Neural cell (in vitro differentiated cells): ENCODE measurements at regions not wholly inside any gene's neighbourhood (a gene's known extent, or its start where the extent isn't known, plus 50 kb on each side); places are given as distances from the start of the nearest gene placed in this dataset.

Experiments used
- H2AFZ ChIP-seq: fragments of 200-600, 300-800 bp; sonication (generic), shearing (Covaris generic); 2 replicates; pipeline ENCODE4 v1.6.0; 2014; ENCODE audit warnings: low read depth, mild to moderate bottlenecking, antibody characterized with exemption, low read length, moderate library complexity
- H3F3A ChIP-seq: fragments of 200-600 bp; shearing (Covaris generic); 2 replicates; pipeline ENCODE4 v1.6.1; 2016; ENCODE audit warnings: mild to moderate bottlenecking, moderate library complexity, mixed read lengths, antibody characterized with exemption, low read length; ENCODE audit not compliant: insufficient read depth, poor library complexity, severe bottlenecking
- H3K27ac ChIP-seq: fragments of 200-600, 300-800 bp; sonication (generic), shearing (Covaris generic); 2 replicates; pipeline ENCODE4 v1.5.1; 2014; ENCODE audit warnings: mild to moderate bottlenecking, low read length, moderate library complexity
- H3K27me3 ChIP-seq: fragments of 300-800, 200-600 bp; sonication (generic), shearing (Covaris generic); 2 replicates; pipeline ENCODE4 v1.6.0; 2014; ENCODE audit warnings: mild to moderate bottlenecking, low read depth, low read length, moderate library complexity; ENCODE audit not compliant: insufficient read depth
- H3K36me3 ChIP-seq: fragments of 300-800, 200-600 bp; sonication (generic), shearing (Covaris generic); 2 replicates; pipeline ENCODE4 v1.5.1; 2014; ENCODE audit warnings: mild to moderate bottlenecking, antibody characterized with exemption, low read length, moderate library complexity; ENCODE audit not compliant: insufficient read depth
- H3K4me2 ChIP-seq: fragments of 300-800, 200-600 bp; sonication (generic), shearing (Covaris generic); 2 replicates; pipeline ENCODE4 v1.6.0; 2014; ENCODE audit warnings: mild to moderate bottlenecking, low read length
- H3K4me3 ChIP-seq: fragments of 300-800, 200-600 bp; sonication (generic), shearing (Covaris generic); 2 replicates; pipeline ENCODE4 v1.5.1; 2014; ENCODE audit warnings: mild to moderate bottlenecking, low read length, moderate library complexity
- H3K79me2 ChIP-seq: fragments of 200-600 bp; shearing (Covaris generic); replicated peaks from 2 replicates; pipeline ENCODE4 v1.6.0; 2014; ENCODE audit warnings: mild to moderate bottlenecking, low read length, moderate library complexity; ENCODE audit not compliant: insufficient read depth
- H3K9ac ChIP-seq: fragments of 300-800, 200-600 bp; sonication (generic), shearing (Covaris generic); 2 replicates; pipeline ENCODE4 v1.6.1; 2016; ENCODE audit warnings: mild to moderate bottlenecking, low read length, mixed read lengths
- H3K9me2 ChIP-seq: fragments of 200-600 bp; shearing (Covaris generic); 2 replicates; pipeline ENCODE4 v1.6.1; 2016; ENCODE audit warnings: mild to moderate bottlenecking, low read length, mixed read lengths; ENCODE audit not compliant: insufficient read depth
- H3K9me3 ChIP-seq: fragments of 200-600, 300-800 bp; sonication (generic), shearing (Covaris generic); 2 replicates; pipeline ENCODE4 v1.6.1; 2016; ENCODE audit warnings: mild to moderate bottlenecking, mixed run types, low read length, moderate library complexity, mixed read lengths
- H4K20me1 ChIP-seq: fragments of 200-600 bp; shearing (Covaris generic); 2 replicates; pipeline ENCODE4 v1.6.1; 2016; ENCODE audit warnings: mild to moderate bottlenecking, mixed run types; ENCODE audit not compliant: insufficient read depth
- EP300 ChIP-seq: fragments of 450-650 bp; conservative IDR thresholded peaks from 2 replicates; pipeline ENCODE4 v1.6.1; 2014; ENCODE audit warnings: antibody characterized with exemption, mild to moderate bottlenecking, moderate library complexity; ENCODE audit not compliant: poor library complexity, severe bottlenecking
- EZH2 ChIP-seq: fragments of 200-600, 300-800 bp; shearing (Covaris generic), sonication (generic); IDR thresholded peaks from 2 replicates; pipeline ENCODE4 v1.6.1; 2014; ENCODE audit warnings: antibody characterized with exemption, low read length, borderline replicate concordance, mild to moderate bottlenecking; ENCODE audit not compliant: insufficient read depth, poor library complexity, severe bottlenecking
- MXI1 ChIP-seq: fragments of 450-650 bp; conservative IDR thresholded peaks from 2 replicates; pipeline ENCODE4 v1.6.1; 2014; ENCODE audit warnings: antibody characterized with exemption, mild to moderate bottlenecking; ENCODE audit not compliant: poor library complexity, severe bottlenecking
- POLR2AphosphoS5 ChIP-seq: IDR thresholded peaks from 2 replicates; pipeline ENCODE4 v1.6.1; 2012
- RAD21 ChIP-seq: fragments of 450-650 bp; conservative IDR thresholded peaks from 2 replicates; pipeline ENCODE4 v1.6.1; 2014; ENCODE audit warnings: antibody characterized with exemption, mild to moderate bottlenecking, moderate library complexity
- SMC3 ChIP-seq: fragments of 450-650 bp; conservative IDR thresholded peaks from 2 replicates; pipeline ENCODE4 v1.6.1; 2014; ENCODE audit warnings: antibody characterized with exemption, mild to moderate bottlenecking, moderate library complexity; ENCODE audit not compliant: poor library complexity
- TAF1 ChIP-seq: IDR thresholded peaks from 2 replicates; pipeline ENCODE4 v1.6.1; 2012; ENCODE audit warnings: low read depth
- TF ChIP-seq, protein P1 (sequence below): fragments of 450-650 bp; IDR thresholded peaks from 2 replicates; pipeline ENCODE4 v1.5.1; 2014; ENCODE audit warnings: antibody characterized with exemption, mild to moderate bottlenecking, moderate library complexity; ENCODE audit not compliant: poor library complexity, severe bottlenecking
- TF ChIP-seq, protein P2 (sequence below): IDR thresholded peaks from 2 replicates; pipeline ENCODE4 v1.6.1; 2012; ENCODE audit warnings: borderline replicate concordance

- Histone ChIP-seq H4K20me1 (no peaks in the 10 kb centered on the region), H2AFZ (no peak overlapping the region), H3K4me3 (peak overlapping the region; percentile 0), H3K4me2 (no peak overlapping the region), H3K36me3 (no peaks in the 10 kb centered on the region), H3K79me2 (no peaks in the 10 kb centered on the region), H3K9me3 (no peaks in the 10 kb centered on the region), H3F3A (no peaks in the 10 kb centered on the region), H3K27me3 (no peaks in the 10 kb centered on the region), H3K27ac (peak overlapping the region; percentile 69), H3K9me2 (no peaks in the 10 kb centered on the region), H3K9ac (peak overlapping the region; percentile 9)
- TF ChIP-seq, protein P1, sequence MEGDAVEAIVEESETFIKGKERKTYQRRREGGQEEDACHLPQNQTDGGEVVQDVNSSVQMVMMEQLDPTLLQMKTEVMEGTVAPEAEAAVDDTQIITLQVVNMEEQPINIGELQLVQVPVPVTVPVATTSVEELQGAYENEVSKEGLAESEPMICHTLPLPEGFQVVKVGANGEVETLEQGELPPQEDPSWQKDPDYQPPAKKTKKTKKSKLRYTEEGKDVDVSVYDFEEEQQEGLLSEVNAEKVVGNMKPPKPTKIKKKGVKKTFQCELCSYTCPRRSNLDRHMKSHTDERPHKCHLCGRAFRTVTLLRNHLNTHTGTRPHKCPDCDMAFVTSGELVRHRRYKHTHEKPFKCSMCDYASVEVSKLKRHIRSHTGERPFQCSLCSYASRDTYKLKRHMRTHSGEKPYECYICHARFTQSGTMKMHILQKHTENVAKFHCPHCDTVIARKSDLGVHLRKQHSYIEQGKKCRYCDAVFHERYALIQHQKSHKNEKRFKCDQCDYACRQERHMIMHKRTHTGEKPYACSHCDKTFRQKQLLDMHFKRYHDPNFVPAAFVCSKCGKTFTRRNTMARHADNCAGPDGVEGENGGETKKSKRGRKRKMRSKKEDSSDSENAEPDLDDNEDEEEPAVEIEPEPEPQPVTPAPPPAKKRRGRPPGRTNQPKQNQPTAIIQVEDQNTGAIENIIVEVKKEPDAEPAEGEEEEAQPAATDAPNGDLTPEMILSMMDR, result no peak
- TF ChIP-seq EP300, result peak; percentile 82
- TF ChIP-seq, protein P2, sequence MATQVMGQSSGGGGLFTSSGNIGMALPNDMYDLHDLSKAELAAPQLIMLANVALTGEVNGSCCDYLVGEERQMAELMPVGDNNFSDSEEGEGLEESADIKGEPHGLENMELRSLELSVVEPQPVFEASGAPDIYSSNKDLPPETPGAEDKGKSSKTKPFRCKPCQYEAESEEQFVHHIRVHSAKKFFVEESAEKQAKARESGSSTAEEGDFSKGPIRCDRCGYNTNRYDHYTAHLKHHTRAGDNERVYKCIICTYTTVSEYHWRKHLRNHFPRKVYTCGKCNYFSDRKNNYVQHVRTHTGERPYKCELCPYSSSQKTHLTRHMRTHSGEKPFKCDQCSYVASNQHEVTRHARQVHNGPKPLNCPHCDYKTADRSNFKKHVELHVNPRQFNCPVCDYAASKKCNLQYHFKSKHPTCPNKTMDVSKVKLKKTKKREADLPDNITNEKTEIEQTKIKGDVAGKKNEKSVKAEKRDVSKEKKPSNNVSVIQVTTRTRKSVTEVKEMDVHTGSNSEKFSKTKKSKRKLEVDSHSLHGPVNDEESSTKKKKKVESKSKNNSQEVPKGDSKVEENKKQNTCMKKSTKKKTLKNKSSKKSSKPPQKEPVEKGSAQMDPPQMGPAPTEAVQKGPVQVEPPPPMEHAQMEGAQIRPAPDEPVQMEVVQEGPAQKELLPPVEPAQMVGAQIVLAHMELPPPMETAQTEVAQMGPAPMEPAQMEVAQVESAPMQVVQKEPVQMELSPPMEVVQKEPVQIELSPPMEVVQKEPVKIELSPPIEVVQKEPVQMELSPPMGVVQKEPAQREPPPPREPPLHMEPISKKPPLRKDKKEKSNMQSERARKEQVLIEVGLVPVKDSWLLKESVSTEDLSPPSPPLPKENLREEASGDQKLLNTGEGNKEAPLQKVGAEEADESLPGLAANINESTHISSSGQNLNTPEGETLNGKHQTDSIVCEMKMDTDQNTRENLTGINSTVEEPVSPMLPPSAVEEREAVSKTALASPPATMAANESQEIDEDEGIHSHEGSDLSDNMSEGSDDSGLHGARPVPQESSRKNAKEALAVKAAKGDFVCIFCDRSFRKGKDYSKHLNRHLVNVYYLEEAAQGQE, result peak; percentile 68
- peak; percentile 7 for TF ChIP-seq SMC3
- TF ChIP-seq POLR2AphosphoS5, result peak; percentile 49
- TF ChIP-seq RAD21, result peak; percentile 28
- no peak for TF ChIP-seq EZH2
- TF ChIP-seq TAF1, result no peak
- no peak for TF ChIP-seq MXI1
Observed at GRCh38 chr14:48944809-48945208, 641.4 kb downstream of the RPS29 start.

GRCh38 chr14:48943913-48944312 is 642.3 kb downstream of the RPS29 start:
- Histone ChIP-seq H3K4me2 (no peak overlapping the region), H2AFZ (no peak overlapping the region), H3K27ac (peak overlapping the region; percentile 69), H3K36me3 (no peaks in the 10 kb centered on the region), H4K20me1 (no peaks in the 10 kb centered on the region), H3K27me3 (no peaks in the 10 kb centered on the region), H3K9ac (no peak overlapping the region), H3K9me3 (no peaks in the 10 kb centered on the region), H3F3A (no peaks in the 10 kb centered on the region), H3K4me3 (no peak overlapping the region), H3K79me2 (no peaks in the 10 kb centered on the region), H3K9me2 (no peaks in the 10 kb centered on the region)
- TF ChIP-seq SMC3, result no peak
- TF ChIP-seq TAF1, result no peak
- TF ChIP-seq, protein P2, result no peak
- TF ChIP-seq RAD21, result no peak
- no peak for TF ChIP-seq POLR2AphosphoS5
- TF ChIP-seq, protein P1, result no peak
- no peak for TF ChIP-seq EZH2
- no peak for TF ChIP-seq MXI1
- no peak for TF ChIP-seq EP300
